HPDE6-E6E7 (cell line): ENCODE measurements at regions not wholly inside any gene's neighbourhood (a gene's known extent, or its start where the extent isn't known, plus 50 kb on each side); places are given as distances from the start of the nearest gene placed in this dataset.
"Not testable (repeated sequence)": the region's sequence is repeated elsewhere in the genome, so short reads cannot be mapped to it uniquely, and the experiment has no call there.

ENCODE experiments used
- DNase-seq: peaks from one replicate; pipeline ENCODE4 v3.0.0; 2011; ENCODE audit warnings: missing footprints; ENCODE audit errors: extremely low spot score

DNA sequence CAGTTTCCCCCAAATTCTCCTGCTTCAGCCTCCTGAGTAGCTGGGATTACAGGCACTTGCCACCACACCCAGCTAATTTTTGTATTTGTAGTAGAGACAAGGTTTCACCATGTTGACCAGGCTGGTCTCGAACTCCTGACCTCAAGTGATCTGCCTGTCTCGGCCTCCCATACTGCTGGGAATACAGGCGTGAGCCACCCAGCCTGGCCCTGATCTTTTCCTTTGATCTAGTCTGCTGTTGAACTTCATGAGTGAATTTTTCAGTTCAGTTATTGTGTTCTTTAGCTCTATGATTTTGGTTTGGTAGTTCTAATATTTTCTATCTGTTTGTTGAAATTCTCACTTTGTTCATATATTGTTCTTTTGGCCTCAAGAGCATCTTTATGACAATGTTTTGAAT, 83.4 kb upstream of the RAP2C start:
- not testable (repeated sequence) for DNase-seq

GRCh38 chrX:132294776-132295495, 75.7 kb upstream of the RAP2C start:
- DNase-seq = no peak

GRCh38 chrX:132294192-132294591, 74.9 kb upstream of the RAP2C start:
- no peak for DNase-seq

DNA sequence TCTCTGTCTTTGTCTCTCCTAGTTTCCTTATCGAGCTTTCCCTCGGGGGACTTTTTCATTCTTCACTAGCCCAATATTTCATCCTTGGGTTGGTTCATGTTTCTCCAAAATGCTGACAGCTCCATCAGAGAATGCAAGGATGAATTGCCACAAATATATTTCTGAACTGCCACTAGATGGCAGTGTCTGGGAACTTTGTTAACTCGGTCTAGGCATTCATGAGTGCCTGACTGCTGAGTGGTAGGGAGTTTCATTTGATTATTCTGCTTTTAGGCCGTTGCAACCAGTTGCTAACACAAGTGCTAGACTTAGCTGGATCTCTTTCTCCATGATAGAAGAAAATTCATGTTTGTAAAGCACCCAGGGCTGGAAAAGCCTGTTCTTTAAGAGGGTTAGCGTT, 73.5 kb upstream of the RAP2C start:
- DNase-seq = peak; percentile 29

GRCh38 chrX:132277953-132278614, 58.8 kb upstream of the RAP2C start:
- DNase-seq = no peak

DNA sequence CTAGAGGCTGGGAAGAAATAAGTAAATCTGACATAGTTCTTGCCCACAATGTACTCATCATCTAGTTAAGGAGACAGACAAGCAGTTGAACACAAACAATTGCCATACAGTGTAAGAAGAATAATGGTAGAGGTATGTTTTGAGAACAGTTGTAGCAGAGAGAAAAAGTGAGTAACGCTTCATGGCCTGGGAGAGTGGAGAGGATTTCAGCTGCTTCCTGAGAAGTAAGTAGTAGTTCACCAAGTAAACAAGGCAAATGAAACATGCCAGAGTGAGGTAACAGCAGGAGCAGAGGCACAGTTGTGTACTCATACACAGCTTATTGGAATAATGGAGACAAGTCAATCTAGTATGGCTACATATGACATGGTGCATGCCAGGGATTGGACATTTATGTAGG, 53.6 kb upstream of the RAP2C start:
- DNase-seq = no peak

GRCh38 chrX:132271311-132271778, 52.1 kb upstream of the RAP2C start:
- no peak for DNase-seq

DNA sequence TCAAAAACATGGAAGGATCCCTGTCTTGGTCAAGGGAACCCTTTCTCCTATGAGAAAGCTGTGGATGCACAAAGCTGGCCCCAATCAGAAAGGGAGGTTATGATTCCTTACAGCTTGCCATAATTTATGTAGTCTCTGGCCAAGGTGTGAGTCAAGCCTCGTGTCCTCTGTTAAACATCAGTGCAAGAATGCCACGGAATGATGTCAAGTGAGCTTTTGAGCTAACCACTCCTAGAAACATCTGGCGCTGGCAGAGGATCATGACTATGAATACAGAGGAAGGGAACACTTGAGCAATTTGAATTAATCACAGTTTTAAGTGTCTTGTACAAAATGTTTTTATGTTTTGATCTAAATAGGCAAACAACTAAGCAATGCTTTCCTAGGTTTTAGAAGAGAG, 51.5 kb upstream of the RAP2C start:
- no peak for DNase-seq

- no peak for DNase-seq
Measured at GRCh38 chrX:132270021-132270420, 50.8 kb upstream of the RAP2C start.
